ENCODE measurements at regions not wholly inside any gene's neighbourhood (a gene's known extent, or its start where the extent isn't known, plus 50 kb on each side); places are given as distances from the start of the nearest gene placed in this dataset.

GRCh38 chr21:41561701-41562100 is 53.7 kb upstream of the TMPRSS2 start:
- H3K56ac ChIP-seq (replicated peaks; ENCODE audit: insufficient read length, low read depth, low read length): no peak overlapping the region
- 86% methylated on average over 4 of the region's 4 CpGs; no CpG with 5 or more reads in 1 of the 2 experiments for WGBS, 2 experiments (ENCODE audit: extremely low coverage in 1 of 2, insufficient coverage in 1 of 2, insufficient read length in 1 of 2, insufficient replicate concordance in 2 of 2, low coverage in 1 of 2, low lambda C conversion rate in 2 of 2, missing lambda C conversion rate in 1 of 2)
- no peak overlapping the region for H2BK5ac ChIP-seq (ENCODE audit: low read depth, low read length)
- no peaks in the 10 kb centered on the region for H3K9me3 ChIP-seq (ENCODE audit: insufficient read depth in 2 of 2, low read depth in 1 of 2, low read length in 1 of 2)
- no peaks in the 10 kb centered on the region for H3K79me1 ChIP-seq (ENCODE audit: low read depth, low read length)
- H2BK15ac ChIP-seq (ENCODE audit: low read length): no peak overlapping the region
- no peak overlapping the region for H2BK120ac ChIP-seq (replicated peaks; ENCODE audit: low read depth, low read length)
- H4K5ac ChIP-seq (ENCODE audit: insufficient read length, low read depth, low read length): no peak overlapping the region
- H3K9ac ChIP-seq (replicated peaks in 1 of 4; ENCODE audit: extremely low read depth in 1 of 4, low read depth in 3 of 4, low read length in 3 of 4): no peak overlapping the region
- FAIRE-seq (no peak), DNase-seq (ENCODE audit: low read depth in 1 of 2, low spot score in 2 of 2) (no peak)
- no peak overlapping the region for H3K4me3 ChIP-seq (ENCODE audit: extremely low read depth in 1 of 4, insufficient read depth in 2 of 4, low read depth in 3 of 4, low read length in 4 of 4)
- H3K14ac ChIP-seq (ENCODE audit: insufficient read length): no peak overlapping the region
- H3K27me3 ChIP-seq (replicated peaks in 1 of 4; ENCODE audit: control insufficient read depth in 3 of 4, extremely low read depth in 1 of 4, insufficient read depth in 3 of 4, low read length in 3 of 4): no peaks in the 10 kb centered on the region; a peak in 1 of 7 replicates
- ChIA-PET CTCF (ENCODE audit: partially characterized antibody) (interaction anchor here (0.8 kb wide), 1 partner anchor 18 kb away, joined by 3 read pairs; no protein-coding TSS in a partner anchor), POLR2A (ENCODE audit: partially characterized antibody) (no interaction called here)
- no peak overlapping the region for H3K23ac ChIP-seq (ENCODE audit: insufficient read length)
- no peak overlapping the region; the same call in 1 of the 2 replicates for H4K8ac ChIP-seq (ENCODE audit: extremely low read depth, insufficient read depth, low read length)
- H3K27ac ChIP-seq (ENCODE audit: low read depth, low read length): no peak overlapping the region
- peaks cover 0 to 4% (median under 1%) of the 10 kb centered on the region in 4 experiments; a peak in 4 of 7 replicates for H3K4me1 ChIP-seq (replicated peaks in 1 of 4; ENCODE audit: control insufficient read depth in 3 of 4, insufficient read depth in 4 of 4, low read length in 3 of 4)
- H3K18ac ChIP-seq (ENCODE audit: extremely low read depth, low read length): no peak overlapping the region
- H3K79me2 ChIP-seq (ENCODE audit: control insufficient read depth in 1 of 2, insufficient read depth in 2 of 2, low read length in 2 of 2): no peaks in the 10 kb centered on the region
- H2BK12ac ChIP-seq (ENCODE audit: low read depth, low read length): no peak overlapping the region
- H3K4me2 ChIP-seq (ENCODE audit: insufficient read depth in 1 of 2, low read depth in 2 of 2, low read length in 2 of 2): no peak overlapping the region
- H2BK20ac ChIP-seq (ENCODE audit: low read length): no peak overlapping the region
- no peak overlapping the region for H3K4ac ChIP-seq (replicated peaks; ENCODE audit: insufficient read length, low read depth, low read length)
- H4K91ac ChIP-seq (replicated peaks; ENCODE audit: insufficient read length, low read length): no peak overlapping the region
- H3K23me2 ChIP-seq (ENCODE audit: low read depth, low read length): no peaks in the 10 kb centered on the region
- no peaks in the 10 kb centered on the region for H4K20me1 ChIP-seq (replicated peaks in 1 of 2; ENCODE audit: control insufficient read depth in 1 of 2, insufficient read depth in 2 of 2, low read length in 2 of 2)
- H2AK5ac ChIP-seq (ENCODE audit: low read depth, low read length): no peak overlapping the region
- no peaks in the 10 kb centered on the region for H3K36me3 ChIP-seq (ENCODE audit: control insufficient read depth in 2 of 4, insufficient read depth in 4 of 4, low read length in 3 of 4)
- H2AFZ ChIP-seq (ENCODE audit: low read length): no peak overlapping the region
- no peak for TF ChIP-seq CEBPB (IDR thresholded peaks at IDR 0.05; ENCODE audit: low read depth, low read length)
- TF ChIP-seq ASH2L (IDR thresholded peaks at IDR 0.05; ENCODE audit: low read length): no peak
- no peak for TF ChIP-seq JUND (IDR thresholded peaks at IDR 0.05; ENCODE audit: low read length)
- no peak for TF ChIP-seq RXRA (IDR thresholded peaks at IDR 0.05; ENCODE audit: insufficient read depth, low read depth, low read length)
- TF ChIP-seq SIRT6 (IDR thresholded peaks at IDR 0.05; ENCODE audit: low read length): no peak
- TF ChIP-seq CHD1 (IDR thresholded peaks at IDR 0.05; ENCODE audit: low read depth, low read length): no peak
- TF ChIP-seq POLR2A (IDR thresholded peaks at IDR 0.05; ENCODE audit: control extremely low read depth in 1 of 2, low read depth in 2 of 2, low read length in 2 of 2): no peak
- TF ChIP-seq GTF2F1 (IDR thresholded peaks at IDR 0.05; ENCODE audit: borderline replicate concordance, low read depth, low read length): no peak
- TF ChIP-seq CHD2 (IDR thresholded peaks at IDR 0.05; ENCODE audit: low read length): no peak

Measured in H1 (cell line).